HL-60 (cell line): ENCODE measurements at regions not wholly inside any gene's neighbourhood (a gene's known extent, or its start where the extent isn't known, plus 50 kb on each side); places are given as distances from the start of the nearest gene placed in this dataset.

ENCODE experiments used
- DNase-seq, 2 experiments: peaks; one replicate each; pipeline ENCODE4 v3.0.0-alpha.2; 2010 to 2020; ENCODE audit warnings: low read depth in 1 of 2, low spot score in 1 of 2
- H3K27ac ChIP-seq: fragments of 250-450 bp; sonication (Bioruptor Pico); replicated peaks from 2 replicates; pipeline ENCODE4 v1.5.1; 2020; ENCODE audit warnings: mild to moderate bottlenecking, moderate library complexity
- H3K27me3 ChIP-seq: fragments of 250-450 bp; sonication (Bioruptor Pico); 2 replicates; pipeline ENCODE4 v1.5.1; 2021; ENCODE audit warnings: mild to moderate bottlenecking, moderate library complexity; ENCODE audit not compliant: insufficient read depth, poor library complexity, severe bottlenecking
- H3K4me3 ChIP-seq: replicated peaks from 2 replicates; pipeline ENCODE4 v1.5.1; 2011; ENCODE audit warnings: mild to moderate bottlenecking, control low read depth, low read length; ENCODE audit not compliant: insufficient read depth
- GABPA ChIP-seq: IDR thresholded peaks from 2 replicates; pipeline ENCODE4 v1.6.1; 2012; ENCODE audit warnings: low read depth
- POLR2AphosphoS5 ChIP-seq: IDR thresholded peaks from 2 replicates; pipeline ENCODE4 v1.6.1; 2012; ENCODE audit warnings: low read depth
- SPI1 ChIP-seq: IDR thresholded peaks from 2 replicates; pipeline ENCODE4 v1.6.1; 2012; ENCODE audit warnings: low read depth, mild to moderate bottlenecking, borderline replicate concordance
- TF ChIP-seq, protein P1 (sequence below): IDR thresholded peaks from one replicate; pipeline ENCODE4 v1.5.1; 2011; ENCODE audit warnings: low read length, control low read depth, inconsistent platforms; ENCODE audit not compliant: insufficient read depth
- TF ChIP-seq, protein P2 (sequence below): IDR thresholded peaks from 2 replicates; pipeline ENCODE4 v1.6.1; 2012; ENCODE audit warnings: low read depth; ENCODE audit not compliant: insufficient replicate concordance

DNA sequence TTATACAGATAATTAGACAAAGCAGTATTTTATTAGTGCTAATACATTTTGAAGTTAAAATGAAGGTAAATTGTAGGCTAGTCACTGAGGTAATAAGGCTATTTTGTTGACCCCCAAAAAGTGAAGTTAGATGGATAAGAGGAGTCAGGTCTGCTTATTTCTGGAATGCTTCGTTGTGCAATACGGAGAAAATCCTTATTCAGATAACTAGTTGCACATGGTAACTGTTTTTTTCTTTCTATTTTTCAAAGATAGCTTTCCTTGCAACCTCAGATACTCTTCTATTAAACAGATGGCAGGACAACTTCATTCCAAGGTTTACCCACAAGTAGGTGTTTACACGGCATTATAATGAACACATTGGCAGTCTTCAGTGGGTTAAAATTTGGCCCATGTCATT is 101.1 kb downstream of the TMEM174 start:
- Histone ChIP-seq H3K27me3 (no peaks in the 10 kb centered on the region), H3K4me3 (no peak overlapping the region), H3K27ac (no peak overlapping the region)
- no peak for TF ChIP-seq GABPA
- TF ChIP-seq, protein P1, sequence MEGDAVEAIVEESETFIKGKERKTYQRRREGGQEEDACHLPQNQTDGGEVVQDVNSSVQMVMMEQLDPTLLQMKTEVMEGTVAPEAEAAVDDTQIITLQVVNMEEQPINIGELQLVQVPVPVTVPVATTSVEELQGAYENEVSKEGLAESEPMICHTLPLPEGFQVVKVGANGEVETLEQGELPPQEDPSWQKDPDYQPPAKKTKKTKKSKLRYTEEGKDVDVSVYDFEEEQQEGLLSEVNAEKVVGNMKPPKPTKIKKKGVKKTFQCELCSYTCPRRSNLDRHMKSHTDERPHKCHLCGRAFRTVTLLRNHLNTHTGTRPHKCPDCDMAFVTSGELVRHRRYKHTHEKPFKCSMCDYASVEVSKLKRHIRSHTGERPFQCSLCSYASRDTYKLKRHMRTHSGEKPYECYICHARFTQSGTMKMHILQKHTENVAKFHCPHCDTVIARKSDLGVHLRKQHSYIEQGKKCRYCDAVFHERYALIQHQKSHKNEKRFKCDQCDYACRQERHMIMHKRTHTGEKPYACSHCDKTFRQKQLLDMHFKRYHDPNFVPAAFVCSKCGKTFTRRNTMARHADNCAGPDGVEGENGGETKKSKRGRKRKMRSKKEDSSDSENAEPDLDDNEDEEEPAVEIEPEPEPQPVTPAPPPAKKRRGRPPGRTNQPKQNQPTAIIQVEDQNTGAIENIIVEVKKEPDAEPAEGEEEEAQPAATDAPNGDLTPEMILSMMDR = no peak
- TF ChIP-seq POLR2AphosphoS5 = no peak
- TF ChIP-seq SPI1 = no peak
- TF ChIP-seq, protein P2, sequence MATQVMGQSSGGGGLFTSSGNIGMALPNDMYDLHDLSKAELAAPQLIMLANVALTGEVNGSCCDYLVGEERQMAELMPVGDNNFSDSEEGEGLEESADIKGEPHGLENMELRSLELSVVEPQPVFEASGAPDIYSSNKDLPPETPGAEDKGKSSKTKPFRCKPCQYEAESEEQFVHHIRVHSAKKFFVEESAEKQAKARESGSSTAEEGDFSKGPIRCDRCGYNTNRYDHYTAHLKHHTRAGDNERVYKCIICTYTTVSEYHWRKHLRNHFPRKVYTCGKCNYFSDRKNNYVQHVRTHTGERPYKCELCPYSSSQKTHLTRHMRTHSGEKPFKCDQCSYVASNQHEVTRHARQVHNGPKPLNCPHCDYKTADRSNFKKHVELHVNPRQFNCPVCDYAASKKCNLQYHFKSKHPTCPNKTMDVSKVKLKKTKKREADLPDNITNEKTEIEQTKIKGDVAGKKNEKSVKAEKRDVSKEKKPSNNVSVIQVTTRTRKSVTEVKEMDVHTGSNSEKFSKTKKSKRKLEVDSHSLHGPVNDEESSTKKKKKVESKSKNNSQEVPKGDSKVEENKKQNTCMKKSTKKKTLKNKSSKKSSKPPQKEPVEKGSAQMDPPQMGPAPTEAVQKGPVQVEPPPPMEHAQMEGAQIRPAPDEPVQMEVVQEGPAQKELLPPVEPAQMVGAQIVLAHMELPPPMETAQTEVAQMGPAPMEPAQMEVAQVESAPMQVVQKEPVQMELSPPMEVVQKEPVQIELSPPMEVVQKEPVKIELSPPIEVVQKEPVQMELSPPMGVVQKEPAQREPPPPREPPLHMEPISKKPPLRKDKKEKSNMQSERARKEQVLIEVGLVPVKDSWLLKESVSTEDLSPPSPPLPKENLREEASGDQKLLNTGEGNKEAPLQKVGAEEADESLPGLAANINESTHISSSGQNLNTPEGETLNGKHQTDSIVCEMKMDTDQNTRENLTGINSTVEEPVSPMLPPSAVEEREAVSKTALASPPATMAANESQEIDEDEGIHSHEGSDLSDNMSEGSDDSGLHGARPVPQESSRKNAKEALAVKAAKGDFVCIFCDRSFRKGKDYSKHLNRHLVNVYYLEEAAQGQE = no peak
- DNase-seq = no peak

DNA sequence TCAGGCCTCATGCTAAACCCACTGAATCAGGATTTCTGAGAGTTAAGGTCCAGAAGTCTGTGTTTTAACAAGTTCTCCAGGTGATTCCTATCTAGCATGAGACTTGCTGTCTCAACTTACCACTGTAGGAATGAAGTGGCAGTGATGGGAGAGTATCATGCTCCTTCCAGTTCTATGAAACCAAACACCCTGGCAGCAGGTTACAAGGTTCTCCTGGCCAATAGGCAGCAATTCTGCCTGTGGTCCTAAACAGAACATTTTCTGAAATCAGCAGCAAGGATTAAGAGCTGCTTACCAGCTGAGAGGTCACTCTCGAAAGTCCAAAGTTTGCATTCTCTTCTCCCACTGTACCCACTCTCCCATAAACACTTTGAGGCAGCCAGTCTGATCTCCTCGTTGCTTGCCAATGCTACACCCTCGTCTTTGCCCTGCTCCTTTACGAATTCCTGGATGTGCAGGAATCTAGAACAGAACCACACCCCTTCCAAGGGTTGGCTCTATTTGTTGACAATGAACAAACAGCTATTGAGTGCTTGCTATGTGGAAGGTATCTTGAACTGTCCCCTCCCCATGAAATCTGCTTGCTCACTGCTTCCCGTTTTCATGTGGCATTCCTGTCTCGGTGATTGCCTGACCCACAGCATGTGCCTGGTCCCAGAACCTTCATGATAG is 100.5 kb downstream of the TMEM174 start:
- Histone ChIP-seq H3K27me3 (no peaks in the 10 kb centered on the region), H3K27ac (no peak overlapping the region), H3K4me3 (no peak overlapping the region)
- DNase-seq = no peak
- TF ChIP-seq, protein P2 = no peak
- no peak for TF ChIP-seq SPI1
- no peak for TF ChIP-seq GABPA
- TF ChIP-seq, protein P1 = no peak
- TF ChIP-seq POLR2AphosphoS5 = no peak

DNA sequence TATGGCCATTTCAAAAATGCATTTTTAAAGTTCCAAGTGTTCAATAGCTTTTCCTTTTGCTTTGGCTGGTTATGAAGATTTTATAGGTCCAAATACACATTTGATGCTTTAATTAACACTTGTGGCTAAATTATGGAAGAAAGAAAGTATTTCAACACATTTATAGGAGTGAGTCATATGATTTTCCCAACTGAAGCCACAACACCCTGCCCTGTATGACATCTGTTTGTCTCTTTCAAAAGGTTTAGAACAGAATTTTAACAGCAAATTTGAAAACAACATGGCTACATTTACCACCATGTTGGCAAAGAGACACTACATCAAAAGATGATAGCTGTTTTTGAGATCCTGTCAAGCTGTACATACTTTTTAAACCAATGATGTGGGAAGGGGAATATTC is 99.4 kb downstream of the TMEM174 start:
- Histone ChIP-seq H3K27ac (no peak overlapping the region), H3K4me3 (no peak overlapping the region), H3K27me3 (no peaks in the 10 kb centered on the region)
- no peak for DNase-seq
- TF ChIP-seq GABPA = no peak
- TF ChIP-seq POLR2AphosphoS5 = no peak
- TF ChIP-seq, protein P2 = no peak
- TF ChIP-seq SPI1 = no peak
- TF ChIP-seq, protein P1 = no peak
